ENCODE measurements at regions not wholly inside any gene's neighbourhood (a gene's known extent, or its start where the extent isn't known, plus 50 kb on each side); places are given as distances from the start of the nearest gene placed in this dataset.

- TF ChIP-seq CTCF (IDR thresholded peaks at IDR 0.05) (no peak), POLR2A (IDR thresholded peaks at IDR 0.05) (no peak)
Observed at GRCh38 chr5:72597456-72597948, 90.3 kb upstream of the ZNF366 start.
